ENCODE measurements at regions not wholly inside any gene's neighbourhood (a gene's known extent, or its start where the extent isn't known, plus 50 kb on each side); places are given as distances from the start of the nearest gene placed in this dataset.

DNA sequence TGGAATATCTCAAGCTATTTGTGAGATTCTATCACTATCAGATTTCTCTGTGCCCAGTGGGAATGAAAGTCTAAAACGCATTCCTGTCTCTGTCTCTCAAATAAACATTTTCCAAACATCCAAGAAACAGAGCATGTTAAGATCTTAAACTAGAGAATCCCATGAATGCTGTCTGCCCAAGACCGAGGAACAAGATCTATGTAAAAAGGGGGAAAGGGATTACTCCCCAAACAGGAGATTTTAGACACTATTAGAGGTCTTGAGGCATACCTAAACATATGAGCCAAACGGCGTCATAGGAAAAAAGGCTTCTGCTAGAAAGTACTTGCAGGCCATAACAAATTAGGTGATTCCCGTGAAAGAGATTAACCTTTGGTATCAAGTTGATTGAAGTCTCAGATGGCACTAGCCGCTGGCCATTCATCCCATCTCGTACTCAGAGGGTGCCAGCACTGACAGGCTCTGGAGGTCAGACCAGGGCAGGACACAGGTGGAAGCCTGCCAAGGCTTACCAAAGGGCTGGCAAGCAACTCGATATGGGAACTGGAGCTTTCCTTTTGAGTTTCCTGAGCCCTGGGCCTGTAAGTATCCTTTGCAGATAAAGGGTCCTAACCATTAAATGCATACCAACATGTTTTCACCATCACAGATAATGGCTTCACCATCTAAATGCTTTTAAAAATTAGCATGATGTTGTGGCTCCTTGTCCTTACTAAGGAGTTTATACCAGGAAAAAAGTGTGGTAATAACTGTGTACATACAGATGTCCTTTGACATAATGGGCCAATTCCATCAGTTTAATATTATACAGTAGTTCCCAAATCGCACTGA lies 225.2 kb downstream of the FOXO1 start:
- no peak for TF ChIP-seq CTCF (IDR thresholded peaks at IDR 0.05)
- no peaks in the 10 kb centered on the region for H3K4me1 ChIP-seq
- H3K9ac ChIP-seq (ENCODE audit: low read depth in 2 of 2, low read length in 2 of 2) = no peak overlapping the region
- no peaks in the 10 kb centered on the region for H3K36me3 ChIP-seq
- H3K4me3 ChIP-seq = no peak overlapping the region
- intact Hi-C loops (cut with DNase I) = no loop called here
- H3K27ac ChIP-seq = no peak overlapping the region
- no peaks in the 10 kb centered on the region for H3K9me3 ChIP-seq
- H3K27me3 ChIP-seq = no peaks in the 10 kb centered on the region
- DNase-seq = peak; percentile 55

DNA sequence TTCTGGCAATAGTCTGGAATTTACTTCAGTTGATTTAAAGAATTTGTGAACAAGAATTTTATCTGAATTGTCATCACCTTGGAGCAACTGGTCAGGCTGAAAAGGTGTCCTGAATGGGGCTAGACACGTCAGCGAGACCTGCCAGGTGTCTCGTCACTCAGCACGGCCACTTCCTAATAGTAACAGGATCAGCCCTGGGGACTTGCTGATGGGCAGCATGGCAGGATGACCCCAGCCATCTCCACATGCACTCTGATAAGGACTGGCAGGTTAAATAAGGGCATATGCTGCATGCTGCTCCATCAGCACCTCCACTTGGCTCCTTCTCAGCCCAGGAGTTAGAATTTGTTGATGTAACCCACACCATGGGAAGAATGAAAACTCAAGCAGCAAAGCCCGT lies 224.2 kb downstream of the FOXO1 start:
- Histone ChIP-seq H3K9ac (ENCODE audit: low read depth in 2 of 2, low read length in 2 of 2) (no peak overlapping the region), H3K27ac (no peak overlapping the region), H3K36me3 (no peaks in the 10 kb centered on the region), H3K4me1 (no peaks in the 10 kb centered on the region), H3K27me3 (no peaks in the 10 kb centered on the region), H3K9me3 (no peaks in the 10 kb centered on the region), H3K4me3 (no peak overlapping the region)
- TF ChIP-seq CTCF (IDR thresholded peaks at IDR 0.05) = no peak
- intact Hi-C loops (cut with DNase I) = no loop called here
- no peak for DNase-seq

DNA sequence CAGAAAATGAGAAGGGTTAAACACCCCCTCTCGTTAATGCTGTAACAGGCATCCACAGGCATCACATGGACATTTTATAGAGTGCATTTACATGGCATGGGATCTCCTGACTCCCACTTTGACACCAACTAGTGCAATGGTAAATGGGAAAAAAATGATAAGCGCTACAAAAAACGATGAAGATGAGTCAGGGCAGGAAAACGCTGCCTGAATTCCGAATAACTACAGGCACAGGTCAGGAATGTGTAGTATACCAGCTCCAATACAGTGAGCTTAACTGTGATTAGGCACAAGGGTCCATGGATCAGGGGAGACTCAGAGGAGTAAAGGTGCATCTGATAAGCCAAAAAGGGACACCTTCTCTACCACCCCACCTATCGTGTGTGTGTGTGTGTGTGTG lies 223.6 kb downstream of the FOXO1 start:
- intact Hi-C loops (cut with DNase I) = no loop called here
- no peaks in the 10 kb centered on the region for H3K4me1 ChIP-seq
- H3K27me3 ChIP-seq = no peaks in the 10 kb centered on the region
- TF ChIP-seq CTCF (IDR thresholded peaks at IDR 0.05) = no peak
- H3K4me3 ChIP-seq = no peak overlapping the region
- no peak for DNase-seq
- no peaks in the 10 kb centered on the region for H3K9me3 ChIP-seq
- H3K36me3 ChIP-seq = no peaks in the 10 kb centered on the region
- H3K27ac ChIP-seq = no peak overlapping the region
- no peak overlapping the region for H3K9ac ChIP-seq (ENCODE audit: low read depth in 2 of 2, low read length in 2 of 2)

DNA sequence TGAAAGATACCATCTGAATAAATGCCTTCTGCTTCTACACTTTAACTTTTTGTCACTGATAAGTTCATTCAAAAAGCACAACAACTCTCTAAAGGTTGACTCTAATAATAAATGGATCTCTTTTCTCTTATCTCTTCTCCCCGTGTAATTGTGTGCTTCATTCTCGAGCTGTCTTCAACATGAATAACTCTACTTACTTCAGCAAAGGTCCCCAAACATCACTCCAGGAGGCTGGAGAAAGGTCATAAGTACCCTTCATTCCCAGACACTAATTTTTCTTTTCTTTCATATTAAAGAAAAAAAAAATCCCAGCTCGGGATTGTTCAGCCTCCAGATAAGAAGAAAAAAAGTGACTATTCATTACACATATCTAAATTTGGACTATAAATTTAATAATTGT lies 222.2 kb downstream of the FOXO1 start:
- no peaks in the 10 kb centered on the region for H3K4me1 ChIP-seq
- no peak for DNase-seq
- no peak overlapping the region for H3K9ac ChIP-seq (ENCODE audit: low read depth in 2 of 2, low read length in 2 of 2)
- H3K4me3 ChIP-seq = no peak overlapping the region
- H3K27ac ChIP-seq = no peak overlapping the region
- H3K9me3 ChIP-seq = no peaks in the 10 kb centered on the region
- no peaks in the 10 kb centered on the region for H3K27me3 ChIP-seq
- no peaks in the 10 kb centered on the region for H3K36me3 ChIP-seq
- intact Hi-C loops (cut with DNase I) = no loop called here
- TF ChIP-seq CTCF (IDR thresholded peaks at IDR 0.05) = no peak

- no peaks in the 10 kb centered on the region for H3K9me3 ChIP-seq
- DNase-seq = peak; percentile 19
- intact Hi-C loops (cut with DNase I) = no loop called here
- no peaks in the 10 kb centered on the region for H3K4me1 ChIP-seq
- H3K27me3 ChIP-seq = no peaks in the 10 kb centered on the region
- no peak for TF ChIP-seq CTCF (IDR thresholded peaks at IDR 0.05)
- no peak overlapping the region for H3K4me3 ChIP-seq
- H3K9ac ChIP-seq (ENCODE audit: low read depth in 2 of 2, low read length in 2 of 2) = no peak overlapping the region
- no peak overlapping the region for H3K27ac ChIP-seq
- no peaks in the 10 kb centered on the region for H3K36me3 ChIP-seq
These were observed 220.9 kb downstream of the FOXO1 start for GRCh38 chr13:40445557-40445990.

All from colonic mucosa (tissue), 4 donors.